Trophoblast cell (in vitro differentiated cells and primary cell): ENCODE measurements at regions not wholly inside any gene's neighbourhood (a gene's known extent, or its start where the extent isn't known, plus 50 kb on each side); places are given as distances from the start of the nearest gene placed in this dataset.

Experiments
- DNase-seq, 2 donors: peaks; one replicate each; pipeline ENCODE4 v3.0.0-alpha.2; 2016
- H2AFZ ChIP-seq: 2 replicates; pipeline ENCODE4 v1.6.1; 2013; ENCODE audit warnings: low read length, moderate library complexity, mild to moderate bottlenecking; ENCODE audit not compliant: insufficient read depth, poor library complexity
- H2AK5ac ChIP-seq: 2 replicates; pipeline ENCODE4 v1.6.1; 2013; ENCODE audit warnings: mild to moderate bottlenecking, low read length
- H2BK120ac ChIP-seq: 2 replicates; pipeline ENCODE4 v1.6.1; 2013; ENCODE audit warnings: low read length, mild to moderate bottlenecking, moderate library complexity; ENCODE audit not compliant: insufficient read depth, poor library complexity
- H2BK12ac ChIP-seq: 2 replicates; pipeline ENCODE4 v1.6.1; 2013; ENCODE audit warnings: mild to moderate bottlenecking, low read length, moderate library complexity
- H2BK5ac ChIP-seq: 2 replicates; pipeline ENCODE4 v1.6.1; 2013; ENCODE audit warnings: low read length, low read depth, moderate library complexity, mild to moderate bottlenecking; ENCODE audit not compliant: poor library complexity
- H3K14ac ChIP-seq: 2 replicates; pipeline ENCODE4 v1.6.1; 2013; ENCODE audit warnings: mild to moderate bottlenecking, low read length
- H3K18ac ChIP-seq: 2 replicates; pipeline ENCODE4 v1.6.1; 2013; ENCODE audit warnings: mild to moderate bottlenecking, low read length
- H3K23ac ChIP-seq: 2 replicates; pipeline ENCODE4 v1.6.1; 2013; ENCODE audit warnings: low read length
- H3K27ac ChIP-seq: 2 replicates; pipeline ENCODE4 v1.5.1; 2013; ENCODE audit warnings: low read depth, mild to moderate bottlenecking, inconsistent platforms, low read length, moderate library complexity
- H3K27me3 ChIP-seq: 2 replicates; pipeline ENCODE4 v1.6.1; 2013; ENCODE audit warnings: inconsistent platforms, mild to moderate bottlenecking, low read length, moderate library complexity; ENCODE audit not compliant: insufficient read depth
- H3K36me3 ChIP-seq, 2 experiments: 1 replicate in 1 of 2; 2 replicates in 1 of 2; pipeline ENCODE4 v1.6.1; 2013; ENCODE audit warnings: low read length in 2 of 2, mild to moderate bottlenecking in 2 of 2, moderate library complexity in 1 of 2; ENCODE audit not compliant: insufficient read depth in 2 of 2, control insufficient read depth in 1 of 2
- H3K4ac ChIP-seq: 2 replicates; pipeline ENCODE4 v1.6.1; 2013; ENCODE audit warnings: low read depth, mild to moderate bottlenecking, low read length, moderate library complexity
- H3K4me1 ChIP-seq, 2 experiments: 1 replicate in 1 of 2; 2 replicates in 1 of 2; pipeline ENCODE4 v1.6.1; 2013; ENCODE audit warnings: low read length in 2 of 2, mild to moderate bottlenecking in 2 of 2, moderate library complexity in 1 of 2; ENCODE audit not compliant: insufficient read depth in 2 of 2, control insufficient read depth in 1 of 2
- H3K4me2 ChIP-seq: 2 replicates; pipeline ENCODE4 v1.6.1; 2013; ENCODE audit warnings: inconsistent platforms, mild to moderate bottlenecking, low read length, moderate library complexity
- H3K4me3 ChIP-seq: 2 replicates; pipeline ENCODE4 v1.5.1; 2013; ENCODE audit warnings: mild to moderate bottlenecking, low read depth, low read length, inconsistent platforms
- H3K79me1 ChIP-seq: one replicate; pipeline ENCODE4 v1.6.1; 2013; ENCODE audit warnings: low read length
- H3K79me2 ChIP-seq: 2 replicates; pipeline ENCODE4 v1.6.1; 2013; ENCODE audit warnings: low read length, mild to moderate bottlenecking; ENCODE audit not compliant: control insufficient read depth, insufficient read depth, poor library complexity
- H3K9ac ChIP-seq: 2 replicates; pipeline ENCODE4 v1.6.1; 2013; ENCODE audit warnings: mild to moderate bottlenecking, low read length
- H3K9me3 ChIP-seq: 2 replicates; pipeline ENCODE4 v1.6.1; 2013; ENCODE audit warnings: low read depth, mild to moderate bottlenecking, control low read depth, inconsistent platforms, low read length; ENCODE audit not compliant: insufficient read depth
- H4K12ac ChIP-seq: 2 replicates; pipeline ENCODE4 v1.6.1; 2013; ENCODE audit warnings: low read depth, mild to moderate bottlenecking, low read length, moderate library complexity
- H4K8ac ChIP-seq: 2 replicates; pipeline ENCODE4 v1.6.1; 2013; ENCODE audit warnings: low read depth, mild to moderate bottlenecking, low read length, moderate library complexity
- H4K91ac ChIP-seq: one replicate; pipeline ENCODE4 v1.6.1; 2013; ENCODE audit warnings: low read depth, mild to moderate bottlenecking, low read length, moderate library complexity
- WGBS: extraction: QIAGEN DNeasy Blood & Tissue Kit; methylation state at CpG from one replicate; pipeline ENCODE4 v1.1.7; 2013; ENCODE audit warnings: missing lambda C conversion rate; ENCODE audit not compliant: insufficient read length, insufficient coverage; ENCODE audit errors: extremely low coverage; 5-methylcytosine and 5-hydroxymethylcytosine counted together

GRCh38 chr1:13893409-13893821 lies 193.4 kb downstream of the PRDM2 start:
- Histone ChIP-seq H3K18ac (no peak overlapping the region), H2BK12ac (no peak overlapping the region), H2AK5ac (no peak overlapping the region), H3K4me3 (no peak overlapping the region), H3K36me3 (no peaks in the 10 kb centered on the region), H4K91ac (no peak overlapping the region), H3K4ac (no peak overlapping the region), H3K79me1 (no peaks in the 10 kb centered on the region), H2AFZ (no peak overlapping the region), H4K8ac (no peak overlapping the region), H2BK120ac (no peak overlapping the region), H3K23ac (no peak overlapping the region), H2BK5ac (no peak overlapping the region), H3K27me3 (peaks cover 35% of the 10 kb centered on the region), H3K4me1 (peaks cover 2 to 4% of the 10 kb centered on the region in 2 experiments), H3K4me2 (peak overlapping the region; percentile 71), H3K27ac (no peak overlapping the region), H3K79me2 (no peaks in the 10 kb centered on the region), H3K9ac (no peak overlapping the region), H4K12ac (no peak overlapping the region), H3K14ac (no peak overlapping the region), H3K9me3 (peaks cover 2% of the 10 kb centered on the region)
- no peak for DNase-seq
- no CpG with 5 or more reads among the region's 13 CpGs for WGBS

DNA sequence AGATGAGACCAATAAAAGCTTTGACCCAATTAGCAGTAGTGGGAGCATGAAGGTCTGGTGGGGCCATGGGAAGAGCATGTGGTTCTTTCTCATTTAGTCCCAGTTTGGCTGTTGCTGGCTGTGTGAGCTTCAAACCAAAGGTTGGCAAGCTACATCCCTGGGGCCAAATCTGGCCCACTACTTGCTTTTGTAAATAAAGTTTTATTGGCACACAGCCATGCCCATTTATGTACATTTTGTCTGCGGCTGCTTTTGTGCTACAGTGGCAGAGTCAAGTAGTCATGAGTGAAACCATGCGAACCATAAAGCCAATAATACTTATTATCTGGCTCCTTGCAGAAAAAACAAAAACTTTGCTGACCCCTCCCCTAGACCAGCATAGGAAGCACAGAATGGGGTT lies 196.9 kb downstream of the PRDM2 start:
- H3K4ac ChIP-seq: no peak overlapping the region
- WGBS: no CpG with 5 or more reads among the region's 2 CpGs
- no peak overlapping the region for H3K23ac ChIP-seq
- H3K79me2 ChIP-seq: no peaks in the 10 kb centered on the region
- no peak overlapping the region for H4K12ac ChIP-seq
- peaks cover 2 to 4% of the 10 kb centered on the region in 2 experiments for H3K4me1 ChIP-seq
- H3K18ac ChIP-seq: no peak overlapping the region
- H3K14ac ChIP-seq: no peak overlapping the region
- no peak overlapping the region for H3K4me3 ChIP-seq
- no peaks in the 10 kb centered on the region for H3K36me3 ChIP-seq
- no peaks in the 10 kb centered on the region for H3K79me1 ChIP-seq
- no peak overlapping the region for H3K9ac ChIP-seq
- no peak for DNase-seq
- H3K9me3 ChIP-seq: peaks cover 3% of the 10 kb centered on the region
- H4K91ac ChIP-seq: no peak overlapping the region
- no peak overlapping the region for H3K4me2 ChIP-seq
- peaks cover 29% of the 10 kb centered on the region for H3K27me3 ChIP-seq
- no peak overlapping the region for H2AFZ ChIP-seq
- no peak overlapping the region for H2BK5ac ChIP-seq
- H2AK5ac ChIP-seq: no peak overlapping the region
- H3K27ac ChIP-seq: no peak overlapping the region
- no peak overlapping the region for H2BK120ac ChIP-seq
- H4K8ac ChIP-seq: no peak overlapping the region
- H2BK12ac ChIP-seq: no peak overlapping the region

DNA sequence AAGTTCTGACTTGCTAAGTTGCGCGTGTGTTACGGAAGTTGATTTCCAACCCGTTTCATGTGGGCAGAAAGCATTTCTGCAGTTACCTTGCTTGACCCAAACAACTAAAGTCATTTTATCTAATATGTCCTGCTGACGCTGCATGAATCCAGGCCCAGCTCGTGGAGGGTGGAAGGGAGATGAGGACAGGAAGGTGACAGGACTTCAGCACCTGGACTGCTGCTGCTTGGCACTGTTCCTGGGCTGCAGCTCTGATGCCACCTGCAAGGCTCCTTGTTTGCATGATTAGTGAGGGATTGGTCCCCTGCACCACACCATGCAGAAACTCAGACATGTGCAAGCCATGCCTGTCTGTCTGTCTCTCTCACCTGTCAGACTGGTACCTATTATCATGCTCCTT lies 198.4 kb downstream of the PRDM2 start:
- Histone ChIP-seq H3K9me3 (peaks cover 1% of the 10 kb centered on the region), H3K4me2 (no peak overlapping the region), H3K36me3 (no peaks in the 10 kb centered on the region), H3K23ac (no peak overlapping the region), H4K12ac (no peak overlapping the region), H3K14ac (no peak overlapping the region), H3K79me1 (no peaks in the 10 kb centered on the region), H3K27ac (no peak overlapping the region), H3K4ac (no peak overlapping the region), H2BK5ac (no peak overlapping the region), H2AK5ac (no peak overlapping the region), H4K91ac (no peak overlapping the region), H2AFZ (no peak overlapping the region), H3K27me3 (peaks cover 14% of the 10 kb centered on the region), H4K8ac (no peak overlapping the region), H2BK12ac (no peak overlapping the region), H2BK120ac (no peak overlapping the region), H3K79me2 (no peaks in the 10 kb centered on the region), H3K9ac (no peak overlapping the region), H3K4me1 (no peaks in the 10 kb centered on the region), H3K4me3 (no peak overlapping the region), H3K18ac (no peak overlapping the region)
- no peak for DNase-seq
- WGBS: no CpG with 5 or more reads among the region's 6 CpGs

GRCh38 chr1:13899856-13900255 lies 199.9 kb downstream of the PRDM2 start:
- no CpG with 5 or more reads among the region's 7 CpGs for WGBS
- H4K91ac ChIP-seq: no peak overlapping the region
- H4K8ac ChIP-seq: no peak overlapping the region
- no peak overlapping the region for H3K4me2 ChIP-seq
- no peaks in the 10 kb centered on the region for H3K79me2 ChIP-seq
- no peak overlapping the region for H2AFZ ChIP-seq
- H3K36me3 ChIP-seq: no peaks in the 10 kb centered on the region
- DNase-seq: no peak
- peaks cover 1% of the 10 kb centered on the region for H3K9me3 ChIP-seq
- H2AK5ac ChIP-seq: no peak overlapping the region
- H3K4ac ChIP-seq: no peak overlapping the region
- H2BK12ac ChIP-seq: no peak overlapping the region
- no peak overlapping the region for H3K18ac ChIP-seq
- no peak overlapping the region for H3K9ac ChIP-seq
- H2BK5ac ChIP-seq: no peak overlapping the region
- no peak overlapping the region for H3K14ac ChIP-seq
- no peaks in the 10 kb centered on the region for H3K79me1 ChIP-seq
- no peak overlapping the region for H4K12ac ChIP-seq
- H3K23ac ChIP-seq: no peak overlapping the region
- H3K4me1 ChIP-seq: no peaks in the 10 kb centered on the region
- peaks cover 4% of the 10 kb centered on the region for H3K27me3 ChIP-seq
- no peak overlapping the region for H3K27ac ChIP-seq
- H2BK120ac ChIP-seq: no peak overlapping the region
- H3K4me3 ChIP-seq: no peak overlapping the region
